ENCODE measurements at regions not wholly inside any gene's neighbourhood (a gene's known extent, or its start where the extent isn't known, plus 50 kb on each side); places are given as distances from the start of the nearest gene placed in this dataset.
"Not testable (repeated sequence)": the region's sequence is repeated elsewhere in the genome, so short reads cannot be mapped to it uniquely, and the experiment has no call there.

- H3K4me3 ChIP-seq (ENCODE audit: low read depth, low read length) = no peak overlapping the region
- DNase-seq (ENCODE audit: low read depth) = no peak
- TF ChIP-seq CTCF (IDR thresholded peaks at IDR 0.05; ENCODE audit: insufficient read depth, low read depth, low read length, missing control alignments) = no peak
Observed at GRCh38 chr2:35963824-35964223, 391.8 kb upstream of the CRIM1 start.

- TF ChIP-seq CTCF (IDR thresholded peaks at IDR 0.05; ENCODE audit: insufficient read depth, low read depth, low read length, missing control alignments) = no peak
- DNase-seq (ENCODE audit: low read depth) = no peak
Observed at GRCh38 chr2:35963357-35963756, 392.2 kb upstream of the CRIM1 start.

GRCh38 chr2:35962585-35963146 is 392.9 kb upstream of the CRIM1 start:
- no peak overlapping the region for H3K4me3 ChIP-seq (ENCODE audit: low read depth, low read length)
- TF ChIP-seq CTCF (IDR thresholded peaks at IDR 0.05; ENCODE audit: insufficient read depth, low read depth, low read length, missing control alignments) = no peak
- no peak for DNase-seq (ENCODE audit: low read depth)

More at GRCh38 chr2:35963357-35963756, 392.2 kb upstream of the CRIM1 start:
- no peak overlapping the region for H3K4me3 ChIP-seq (ENCODE audit: low read depth, low read length)

DNA sequence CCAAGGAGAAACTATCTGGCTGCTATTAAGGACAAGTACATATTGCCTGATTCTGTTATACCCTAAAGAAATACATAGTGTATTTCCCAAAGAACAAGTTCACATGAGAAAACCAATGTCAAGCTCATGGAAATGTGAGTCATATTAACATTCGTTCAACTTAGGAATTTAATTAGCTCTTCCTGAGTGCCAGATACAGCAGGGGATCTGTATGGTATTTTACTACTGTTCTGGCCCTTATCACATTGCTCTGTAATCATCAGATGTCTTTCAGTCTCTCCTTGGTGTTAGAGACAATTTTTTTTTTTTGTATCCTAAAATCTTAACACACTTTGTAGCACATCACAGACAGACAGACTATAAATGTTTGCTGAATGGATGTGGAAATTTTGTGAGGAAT is 395.0 kb upstream of the CRIM1 start:
- H3K4me3 ChIP-seq (ENCODE audit: low read depth, low read length) = no peak overlapping the region
- DNase-seq (ENCODE audit: low read depth) = no peak
- TF ChIP-seq CTCF (IDR thresholded peaks at IDR 0.05; ENCODE audit: insufficient read depth, low read depth, low read length, missing control alignments) = no peak

- not testable (repeated sequence) for H3K4me3 ChIP-seq (ENCODE audit: low read depth, low read length); DNase-seq (ENCODE audit: low read depth)
Observed at GRCh38 chr2:35957053-35957452, 398.5 kb upstream of the CRIM1 start.

DNA sequence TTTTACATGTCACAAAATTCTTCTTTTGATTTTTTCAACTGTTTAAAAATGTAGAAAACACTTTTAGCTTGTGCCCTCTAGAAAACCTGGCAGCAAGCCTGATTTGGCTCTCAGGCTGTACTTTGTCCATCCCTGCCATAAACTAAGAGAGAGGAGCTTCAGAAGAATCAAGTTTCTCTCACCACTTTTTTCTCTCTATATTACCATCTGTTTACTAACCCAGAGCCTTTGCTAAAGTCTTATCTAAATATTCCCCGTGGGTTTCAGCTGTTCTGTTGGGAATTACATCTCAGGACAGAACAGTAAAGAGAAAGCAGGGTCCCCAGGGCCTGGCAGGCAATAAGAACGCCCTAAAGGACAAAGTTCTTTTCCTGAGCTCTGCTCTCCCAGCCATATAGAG is 409.1 kb upstream of the CRIM1 start:
- TF ChIP-seq CTCF (IDR thresholded peaks at IDR 0.05; ENCODE audit: insufficient read depth, low read depth, low read length, missing control alignments) = no peak
- no peak for DNase-seq (ENCODE audit: low read depth)
- no peak overlapping the region for H3K4me3 ChIP-seq (ENCODE audit: low read depth, low read length)

- H3K4me3 ChIP-seq (ENCODE audit: low read depth, low read length) = no peak overlapping the region
- no peak for TF ChIP-seq CTCF (IDR thresholded peaks at IDR 0.05; ENCODE audit: insufficient read depth, low read depth, low read length, missing control alignments)
- DNase-seq (ENCODE audit: low read depth) = no peak
Observed at GRCh38 chr2:35938838-35939237, 416.7 kb upstream of the CRIM1 start.

Data from GM12865 (cell line).